RPMI7951 (cell line): ENCODE measurements at regions not wholly inside any gene's neighbourhood (a gene's known extent, or its start where the extent isn't known, plus 50 kb on each side); places are given as distances from the start of the nearest gene placed in this dataset.
A peak's percentile ranks its signal among the peaks of the same experiment; 100 is the strongest.

Source experiments
- DNase-seq: peaks from one replicate; pipeline ENCODE4 v3.0.0-alpha.2; 2012; ENCODE audit warnings: low read depth

DNA sequence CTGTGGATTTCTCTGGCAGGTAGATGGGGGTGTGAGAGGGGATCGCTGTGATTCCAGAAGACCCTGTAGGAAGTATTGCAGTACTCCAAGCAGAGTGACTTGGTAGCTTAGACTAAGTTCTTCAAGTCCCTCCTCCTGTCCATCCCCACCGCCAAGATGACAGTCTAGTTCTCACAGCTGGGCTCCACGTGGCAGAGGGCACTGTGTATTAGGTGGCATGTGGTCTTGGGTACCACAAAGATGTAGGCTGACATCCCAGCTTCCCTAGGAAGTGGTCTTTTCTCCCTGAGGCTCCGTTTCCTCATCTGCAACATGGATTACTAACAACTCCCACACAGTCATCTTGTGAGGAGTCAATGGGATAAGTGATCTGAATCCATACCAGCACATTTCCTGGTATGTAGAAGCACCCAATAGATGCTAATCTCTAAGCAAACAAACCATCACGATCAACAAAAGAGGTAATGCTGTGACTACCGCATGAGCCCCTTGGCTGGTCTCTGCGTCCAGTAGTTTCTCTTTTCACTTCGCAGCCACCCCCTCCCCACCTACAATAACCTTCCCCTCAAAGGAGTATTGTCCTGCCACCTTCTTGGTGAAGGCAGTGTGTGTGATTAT, 349.1 kb upstream of the EEF2KMT start:
- DNase-seq, result no peak

- no peak for DNase-seq
Observed at GRCh38 chr16:5444189-5444588, 346.6 kb upstream of the EEF2KMT start.

GRCh38 chr16:5442986-5443385, 345.4 kb upstream of the EEF2KMT start:
- no peak for DNase-seq

DNA sequence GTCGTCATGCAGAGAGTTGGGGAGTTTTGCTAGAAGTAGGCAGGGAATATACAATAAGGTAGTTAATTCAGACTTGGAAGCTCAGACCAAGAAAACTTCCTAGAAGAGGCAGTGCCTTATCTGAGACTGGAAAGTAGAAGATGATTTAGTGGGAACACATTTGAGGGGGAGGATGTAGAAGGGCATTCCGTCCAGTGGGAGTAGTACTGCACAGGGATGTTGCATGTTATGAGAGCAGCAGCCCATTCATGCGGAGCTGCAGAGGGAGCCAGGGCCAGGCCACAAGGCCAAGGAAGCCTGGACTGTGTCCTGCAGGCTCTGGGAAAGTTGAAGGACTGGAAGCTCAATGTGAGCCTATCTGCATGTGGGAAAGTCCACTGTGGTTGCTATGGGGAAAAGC, 344.5 kb upstream of the EEF2KMT start:
- DNase-seq, result no peak

DNA sequence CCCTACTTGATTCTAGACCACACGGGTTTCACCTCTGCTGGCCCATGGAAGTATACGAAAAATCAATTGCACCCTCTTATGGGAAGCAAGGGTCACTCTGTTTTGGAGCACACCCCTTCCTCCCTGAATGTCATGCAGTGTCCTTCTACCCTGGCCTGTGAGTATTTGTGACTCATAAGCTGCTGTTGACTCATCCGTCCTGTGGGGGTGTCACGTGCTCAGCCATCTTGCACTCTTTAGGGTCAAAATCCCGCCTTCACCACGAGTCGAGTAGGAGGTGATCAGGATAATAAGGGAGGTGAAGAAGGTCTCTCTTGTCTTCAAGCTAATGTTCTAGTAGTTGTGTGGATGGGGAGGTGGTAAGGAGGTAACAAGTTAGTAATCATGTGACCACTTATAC, 341.0 kb upstream of the EEF2KMT start:
- DNase-seq, result peak; percentile 13

GRCh38 chr16:5433587-5433986, 336.0 kb upstream of the EEF2KMT start:
- no peak for DNase-seq

- no peak for DNase-seq
Observed at GRCh38 chr16:5432166-5432565, 334.6 kb upstream of the EEF2KMT start.

DNA sequence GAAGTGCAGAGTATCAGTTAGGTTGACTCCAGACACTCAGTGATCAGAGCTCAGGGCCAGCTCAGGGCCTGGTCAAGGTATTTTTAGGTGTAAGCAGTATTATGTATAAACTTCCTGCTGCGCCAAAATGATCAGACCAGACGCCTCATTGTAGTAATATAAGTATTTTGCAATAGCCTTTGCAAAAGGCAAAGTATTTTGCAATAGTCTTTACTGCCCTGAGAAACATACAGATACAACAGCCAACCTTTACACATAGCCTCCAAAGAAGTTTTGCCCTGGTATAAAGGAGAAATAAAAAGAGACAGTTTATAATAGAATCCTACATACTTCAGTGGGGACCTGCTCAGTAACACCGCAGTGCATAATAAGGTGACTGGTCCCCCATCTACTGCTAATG, 333.0 kb upstream of the EEF2KMT start:
- no peak for DNase-seq

- DNase-seq, result no peak
Observed at GRCh38 chr16:5428932-5429331, 331.3 kb upstream of the EEF2KMT start.

GRCh38 chr16:5427571-5427970, 330.0 kb upstream of the EEF2KMT start:
- no peak for DNase-seq

DNA sequence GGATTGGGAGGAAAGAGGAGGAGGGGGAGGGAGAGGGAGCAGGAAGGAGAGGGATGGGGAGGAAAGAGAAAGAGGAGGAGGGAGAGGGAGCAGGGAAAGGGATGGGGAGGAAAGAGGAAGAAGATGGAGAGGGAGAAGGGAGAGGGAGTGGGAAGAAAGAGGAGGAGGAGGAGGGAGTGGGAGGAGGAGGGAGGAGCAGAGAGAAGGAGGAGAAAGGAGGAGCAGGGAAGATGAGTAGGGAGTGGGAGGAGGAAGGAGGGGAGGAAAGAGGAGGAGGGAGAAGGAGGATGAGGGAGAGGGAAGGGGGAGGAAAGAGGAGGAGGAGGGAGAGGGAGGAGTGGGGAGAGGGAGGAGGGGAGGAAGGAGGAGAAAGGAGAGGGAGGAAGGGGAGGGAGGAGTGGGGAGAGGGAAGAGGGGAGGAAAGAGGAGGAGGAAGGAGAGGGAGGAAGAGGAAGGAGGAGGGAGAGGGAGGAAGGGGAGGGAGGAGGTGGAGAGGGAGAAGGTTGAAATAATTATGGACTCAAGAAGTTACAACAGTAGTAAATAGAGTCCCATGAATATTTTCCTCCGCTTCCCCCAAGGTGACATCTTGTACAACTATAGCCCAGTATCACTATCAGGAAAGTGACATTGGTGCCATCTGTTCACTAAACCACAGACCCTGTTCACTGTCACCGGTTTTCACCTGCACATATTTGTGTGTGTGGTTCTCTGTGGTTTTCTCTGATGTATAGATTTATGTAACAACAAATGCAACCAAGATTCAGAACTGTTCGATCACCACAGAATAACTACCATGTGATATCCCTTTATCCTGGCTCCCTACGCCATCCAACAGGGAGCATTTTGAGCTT, 325.3 kb upstream of the EEF2KMT start:
- no peak for DNase-seq

DNA sequence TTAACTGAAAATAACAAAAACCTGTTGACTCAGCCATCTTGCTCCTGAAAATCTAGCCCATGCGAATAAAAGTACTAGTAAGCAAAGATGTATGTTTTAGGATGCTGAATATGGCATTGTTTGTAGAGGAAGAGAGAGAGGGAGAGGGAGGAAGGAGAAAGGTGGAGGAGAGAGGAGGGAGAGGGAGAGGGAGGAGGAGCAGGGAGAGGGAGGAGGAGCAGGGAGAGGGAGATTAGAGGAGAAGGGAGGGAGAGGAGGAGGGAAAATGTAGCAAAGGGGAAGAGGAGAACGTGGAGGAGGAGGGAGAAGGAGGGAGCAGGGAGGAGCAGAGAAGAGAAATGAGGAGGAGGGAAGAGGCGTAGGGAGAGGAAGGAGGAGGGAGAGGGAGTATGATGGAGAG, 324.5 kb upstream of the EEF2KMT start:
- DNase-seq, result no peak

DNA sequence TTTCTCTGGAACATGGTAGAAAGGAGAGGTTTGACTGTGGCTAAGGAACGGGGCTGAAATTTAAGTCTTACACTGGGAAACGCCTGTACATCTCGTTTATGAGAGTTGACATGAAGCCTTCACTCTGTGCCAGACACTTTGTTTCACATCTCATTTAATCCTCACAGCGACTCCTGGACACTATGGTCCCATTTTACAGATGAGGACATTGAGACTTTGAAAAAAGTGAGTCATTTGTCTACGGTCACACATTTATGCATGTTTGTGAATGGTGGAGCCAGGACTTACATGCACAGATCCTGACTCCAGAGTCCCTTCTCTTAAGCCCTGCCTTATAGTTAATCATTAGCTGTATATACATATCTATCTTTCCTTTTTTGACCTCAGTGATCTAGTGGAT, 318.4 kb upstream of the EEF2KMT start:
- DNase-seq, result no peak

- DNase-seq, result no peak
Observed at GRCh38 chr16:5415123-5415522, 317.5 kb upstream of the EEF2KMT start.

DNA sequence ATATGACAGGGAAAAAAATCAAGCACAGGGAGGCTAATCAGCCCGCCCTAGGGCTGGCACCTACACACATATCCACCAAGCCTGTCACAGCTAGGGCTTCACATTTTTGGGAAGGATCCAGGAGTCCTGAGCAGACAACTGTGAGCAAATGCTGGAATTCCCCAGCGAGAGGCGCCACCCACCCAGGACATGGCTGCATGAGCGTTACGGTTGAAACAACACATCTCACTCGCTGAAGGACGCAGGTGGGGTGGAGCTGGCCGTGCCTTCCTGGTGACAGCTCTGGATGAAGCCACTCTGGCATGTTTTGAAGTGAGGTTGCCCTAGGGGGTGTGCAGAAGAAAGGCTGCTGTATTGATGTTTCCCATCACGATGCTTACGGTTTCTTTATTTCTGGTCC, 315.1 kb upstream of the EEF2KMT start:
- DNase-seq, result no peak

- no peak for DNase-seq
Observed at GRCh38 chr16:5398203-5398602, 300.6 kb upstream of the EEF2KMT start.

- DNase-seq, result no peak
Observed at GRCh38 chr16:5396880-5397279, 299.3 kb upstream of the EEF2KMT start.

DNA sequence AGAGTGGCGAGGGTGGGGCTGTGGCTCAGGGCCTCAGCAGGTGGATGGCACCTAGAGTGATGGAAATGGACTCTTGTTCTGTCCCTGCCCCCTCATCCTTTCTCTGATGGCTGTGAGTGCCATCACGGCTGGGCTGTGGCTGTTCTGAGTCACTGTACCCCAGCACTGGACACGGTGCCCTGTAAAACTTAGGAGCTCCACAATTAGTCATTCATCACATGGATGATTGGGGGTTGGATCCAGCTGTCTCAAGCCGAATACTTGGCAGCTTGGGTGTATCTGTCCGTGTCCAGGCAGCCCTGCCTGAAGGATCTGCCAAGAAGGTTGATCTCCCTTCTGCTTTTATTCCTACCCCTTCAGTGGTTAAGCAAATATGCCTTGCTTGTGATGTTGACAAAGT, 295.5 kb upstream of the EEF2KMT start:
- no peak for DNase-seq

DNA sequence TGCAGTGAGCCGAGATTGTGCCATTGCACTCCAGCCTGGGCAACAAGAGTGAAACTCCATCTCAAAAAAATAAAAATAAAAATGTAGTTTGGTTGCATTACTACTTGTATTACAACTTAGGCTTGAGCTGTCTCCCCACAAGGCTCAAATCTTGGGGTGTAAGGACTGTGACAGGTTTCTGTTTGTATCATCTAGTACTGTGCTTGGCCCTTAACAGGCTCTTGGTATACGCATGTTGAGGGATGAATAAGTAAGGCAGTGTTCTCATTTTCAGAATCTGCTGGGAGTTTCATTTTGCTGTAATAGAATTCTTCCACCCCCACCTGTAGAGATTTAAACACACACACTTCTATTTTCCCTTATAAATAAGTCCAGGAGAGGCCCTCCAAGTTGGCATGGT, 289.4 kb upstream of the EEF2KMT start:
- DNase-seq, result no peak

DNA sequence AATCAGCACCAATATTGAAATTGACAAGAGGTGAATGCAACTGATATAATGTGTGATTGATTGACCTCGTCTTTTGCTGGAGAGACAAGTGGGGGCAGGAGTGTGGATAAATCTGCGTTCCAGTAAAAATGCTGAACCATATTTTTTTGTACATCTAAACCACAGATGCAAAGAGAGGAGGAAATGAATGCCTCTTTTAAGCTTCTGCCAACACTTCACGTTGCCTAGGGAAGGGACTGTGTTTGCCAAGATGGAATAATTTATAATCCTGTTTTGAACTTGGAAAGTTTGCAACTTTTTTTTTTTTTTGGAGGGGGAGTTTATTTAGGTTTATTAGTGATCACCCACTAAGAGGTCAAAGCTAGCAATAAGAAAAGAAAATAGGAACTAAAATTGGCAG, 288.2 kb upstream of the EEF2KMT start:
- no peak for DNase-seq

GRCh38 chr16:5385115-5385514, 287.5 kb upstream of the EEF2KMT start:
- DNase-seq, result no peak

DNA sequence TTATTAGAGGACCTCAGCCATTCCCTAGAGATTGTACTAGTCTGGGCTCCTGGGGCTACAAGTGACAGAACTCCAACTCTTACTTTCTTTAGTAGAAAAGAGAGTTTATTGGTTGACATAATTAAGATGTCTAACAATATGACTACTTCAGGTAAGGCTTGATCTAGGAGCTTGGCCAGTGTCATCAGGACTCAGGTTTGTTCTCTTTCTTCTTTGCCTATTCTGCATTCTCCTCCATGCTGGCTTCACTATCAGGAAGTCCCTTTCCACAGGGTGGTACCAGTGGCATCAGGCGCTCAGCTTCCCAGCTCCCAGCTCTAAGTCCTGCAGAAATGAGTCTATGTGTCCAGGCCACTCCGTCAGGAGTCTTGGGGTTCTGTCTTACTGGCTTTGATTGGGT, 286.1 kb upstream of the EEF2KMT start:
- DNase-seq, result no peak

GRCh38 chr16:5382484-5382883, 284.9 kb upstream of the EEF2KMT start:
- no peak for DNase-seq

DNA sequence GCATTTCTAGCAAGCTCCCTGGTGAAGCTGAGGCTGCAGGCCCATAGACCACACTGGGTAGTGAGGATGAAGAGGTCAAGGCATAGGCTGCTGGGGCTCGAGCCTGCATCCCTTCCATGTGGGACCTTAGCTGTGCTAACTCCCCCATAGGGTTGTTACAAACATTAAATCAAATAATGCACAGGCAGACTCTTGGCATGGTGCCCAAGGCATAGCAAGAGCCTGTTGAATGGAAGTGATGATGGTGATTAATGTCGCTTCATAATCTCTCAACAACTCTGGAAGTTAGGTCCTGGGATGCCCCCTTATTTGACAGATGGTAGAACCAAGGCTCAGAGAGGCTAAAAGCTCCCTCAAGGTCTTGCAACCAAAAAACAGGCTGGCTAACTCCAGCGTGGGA, 283.9 kb upstream of the EEF2KMT start:
- no peak for DNase-seq
